DOHH2 (cell line): ENCODE measurements at regions not wholly inside any gene's neighbourhood (a gene's known extent, or its start where the extent isn't known, plus 50 kb on each side); places are given as distances from the start of the nearest gene placed in this dataset.
"Not testable (repeated sequence)": the region's sequence is repeated elsewhere in the genome, so short reads cannot be mapped to it uniquely, and the experiment has no call there.

Experiments used
- H3F3A ChIP-seq: fragments of 200-600 bp; sonication (generic), shearing (Covaris generic); 2 replicates; pipeline ENCODE4 v1.6.0; 2016; ENCODE audit warnings: antibody characterized with exemption, mild to moderate bottlenecking; ENCODE audit not compliant: control insufficient read depth, insufficient read depth
- H3K27ac ChIP-seq: fragments of 200-600 bp; sonication (generic); 2 replicates; pipeline ENCODE4 v1.5.1; 2014; ENCODE audit warnings: low read depth, mild to moderate bottlenecking, low read length, moderate library complexity
- H3K27me3 ChIP-seq: fragments of 200-600 bp; sonication (generic); 2 replicates; pipeline ENCODE4 v1.6.1; 2014; ENCODE audit warnings: mild to moderate bottlenecking, low read length, mixed read lengths; ENCODE audit not compliant: control insufficient read depth
- H3K36me3 ChIP-seq: fragments of 200-600 bp; sonication (generic); 2 replicates; pipeline ENCODE4 v1.6.1; 2014; ENCODE audit warnings: mild to moderate bottlenecking, low read length, moderate library complexity, mixed read lengths; ENCODE audit not compliant: control insufficient read depth
- H3K4me1 ChIP-seq: fragments of 200-600 bp; sonication (generic); 2 replicates; pipeline ENCODE4 v1.6.1; 2014; ENCODE audit warnings: mild to moderate bottlenecking, low read length, mixed read lengths; ENCODE audit not compliant: control insufficient read depth
- H3K4me2 ChIP-seq: fragments of 200-600 bp; sonication (generic); 2 replicates; pipeline ENCODE4 v1.6.0; 2014; ENCODE audit warnings: mild to moderate bottlenecking, low read length, moderate library complexity
- H3K4me3 ChIP-seq: fragments of 200-600 bp; sonication (generic); 2 replicates; pipeline ENCODE4 v1.5.1; 2014; ENCODE audit warnings: mild to moderate bottlenecking, low read length, mixed read lengths
- H3K79me2 ChIP-seq: fragments of 200-600 bp; sonication (generic); 2 replicates; pipeline ENCODE4 v1.6.1; 2014; ENCODE audit warnings: mild to moderate bottlenecking, low read length, mixed read lengths; ENCODE audit not compliant: control insufficient read depth
- H3K9me2 ChIP-seq: fragments of 200-600 bp; sonication (generic); replicated peaks from 2 replicates; pipeline ENCODE4 v1.6.1; 2014; ENCODE audit warnings: mild to moderate bottlenecking, low read length, mixed read lengths; ENCODE audit not compliant: control insufficient read depth
- H3K9me3 ChIP-seq: fragments of 200-600 bp; sonication (generic); 2 replicates; pipeline ENCODE4 v1.6.1; 2014; ENCODE audit warnings: antibody characterized with exemption, low read length, mixed read lengths; ENCODE audit not compliant: control insufficient read depth, insufficient read depth
- H4K20me1 ChIP-seq: fragments of 200-600 bp; sonication (generic); 2 replicates; pipeline ENCODE4 v1.6.0; 2014; ENCODE audit warnings: low read depth, mild to moderate bottlenecking, antibody characterized with exemption, low read length, moderate library complexity; ENCODE audit not compliant: control insufficient read depth, insufficient read depth
- EZH2phosphoT487 ChIP-seq: fragments of 200-600 bp; sonication (generic); IDR thresholded peaks from 2 replicates; pipeline ENCODE4 v1.6.1; 2017; ENCODE audit warnings: borderline replicate concordance, mild to moderate bottlenecking, antibody characterized with exemption, low read length, moderate library complexity, mixed read lengths
- TF ChIP-seq, protein P1 (sequence below): fragments of 200-600 bp; sonication (generic); IDR thresholded peaks from one replicate; pipeline ENCODE4 v1.5.1; 2014; ENCODE audit warnings: antibody characterized with exemption, mild to moderate bottlenecking, low read depth, low read length; ENCODE audit not compliant: poor library complexity, severe bottlenecking

DNA sequence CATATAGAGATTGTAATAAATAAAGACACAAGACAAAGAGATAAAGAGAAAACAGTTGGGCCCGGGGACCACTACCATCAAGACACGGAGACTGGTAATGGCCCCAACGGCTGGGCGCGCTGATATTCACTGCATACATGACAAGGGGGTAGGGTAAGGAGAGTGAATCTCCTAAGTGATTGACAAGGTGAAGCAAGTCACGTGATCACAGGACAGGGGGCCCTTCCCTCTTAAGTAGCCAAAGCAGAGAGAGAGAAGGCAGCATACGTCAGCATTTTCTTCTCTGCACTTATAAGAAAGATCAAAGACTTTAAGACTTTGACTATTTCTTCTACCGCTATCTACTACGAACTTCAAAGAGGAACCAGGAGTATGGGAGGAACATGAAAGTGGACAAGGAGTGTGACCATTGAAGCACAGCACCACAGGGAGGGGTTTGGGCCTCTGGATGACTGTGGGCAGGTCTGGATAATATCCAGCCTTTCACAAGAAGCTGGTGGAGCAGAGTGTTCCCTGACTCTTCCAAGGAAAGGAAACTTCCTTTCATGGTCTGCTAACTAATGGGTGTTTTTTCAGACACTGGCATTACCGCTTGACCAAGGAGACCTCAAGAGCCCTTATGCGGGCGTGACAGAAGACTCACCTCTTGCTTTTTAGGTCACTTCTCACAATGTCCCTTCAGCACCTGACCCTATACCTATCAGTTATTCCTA lies 75.6 kb downstream of the MRPL39 start:
- not testable (repeated sequence) for H3K27me3 ChIP-seq, H3K4me2 ChIP-seq, H3K9me3 ChIP-seq, H3K4me3 ChIP-seq, H3K9me2 ChIP-seq, H3F3A ChIP-seq, H3K36me3 ChIP-seq, H3K27ac ChIP-seq, H3K79me2 ChIP-seq, H3K4me1 ChIP-seq, H4K20me1 ChIP-seq

DNA sequence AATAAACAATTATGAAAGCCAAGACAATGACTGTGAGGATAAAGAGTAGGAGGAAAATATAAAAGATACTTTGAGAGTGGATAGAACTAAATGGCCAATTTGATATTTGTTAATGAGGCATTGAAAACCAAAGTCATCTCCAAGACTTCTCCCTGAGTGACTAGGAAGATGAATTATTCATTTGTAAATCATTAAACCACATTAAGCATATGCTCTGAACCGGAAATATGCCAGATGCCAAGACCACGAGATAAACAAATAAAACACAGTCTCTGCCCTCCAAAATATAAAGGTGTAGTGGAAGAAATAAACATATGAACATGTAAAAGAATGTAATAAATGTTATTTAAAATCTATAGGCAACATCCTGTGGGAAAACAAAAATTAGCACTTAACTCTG lies 78.8 kb downstream of the MRPL39 start:
- H4K20me1 ChIP-seq, result no peaks in the 10 kb centered on the region
- H3K4me3 ChIP-seq, result no peak overlapping the region
- TF ChIP-seq EZH2phosphoT487, result no peak
- TF ChIP-seq, protein P1, sequence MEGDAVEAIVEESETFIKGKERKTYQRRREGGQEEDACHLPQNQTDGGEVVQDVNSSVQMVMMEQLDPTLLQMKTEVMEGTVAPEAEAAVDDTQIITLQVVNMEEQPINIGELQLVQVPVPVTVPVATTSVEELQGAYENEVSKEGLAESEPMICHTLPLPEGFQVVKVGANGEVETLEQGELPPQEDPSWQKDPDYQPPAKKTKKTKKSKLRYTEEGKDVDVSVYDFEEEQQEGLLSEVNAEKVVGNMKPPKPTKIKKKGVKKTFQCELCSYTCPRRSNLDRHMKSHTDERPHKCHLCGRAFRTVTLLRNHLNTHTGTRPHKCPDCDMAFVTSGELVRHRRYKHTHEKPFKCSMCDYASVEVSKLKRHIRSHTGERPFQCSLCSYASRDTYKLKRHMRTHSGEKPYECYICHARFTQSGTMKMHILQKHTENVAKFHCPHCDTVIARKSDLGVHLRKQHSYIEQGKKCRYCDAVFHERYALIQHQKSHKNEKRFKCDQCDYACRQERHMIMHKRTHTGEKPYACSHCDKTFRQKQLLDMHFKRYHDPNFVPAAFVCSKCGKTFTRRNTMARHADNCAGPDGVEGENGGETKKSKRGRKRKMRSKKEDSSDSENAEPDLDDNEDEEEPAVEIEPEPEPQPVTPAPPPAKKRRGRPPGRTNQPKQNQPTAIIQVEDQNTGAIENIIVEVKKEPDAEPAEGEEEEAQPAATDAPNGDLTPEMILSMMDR, result no peak
- no peaks in the 10 kb centered on the region for H3F3A ChIP-seq
- no peaks in the 10 kb centered on the region for H3K4me1 ChIP-seq
- no peaks in the 10 kb centered on the region for H3K9me3 ChIP-seq
- no peaks in the 10 kb centered on the region for H3K79me2 ChIP-seq
- H3K9me2 ChIP-seq, result no peaks in the 10 kb centered on the region
- H3K4me2 ChIP-seq, result no peak overlapping the region
- no peaks in the 10 kb centered on the region for H3K36me3 ChIP-seq
- no peaks in the 10 kb centered on the region for H3K27me3 ChIP-seq
- H3K27ac ChIP-seq, result no peak overlapping the region

DNA sequence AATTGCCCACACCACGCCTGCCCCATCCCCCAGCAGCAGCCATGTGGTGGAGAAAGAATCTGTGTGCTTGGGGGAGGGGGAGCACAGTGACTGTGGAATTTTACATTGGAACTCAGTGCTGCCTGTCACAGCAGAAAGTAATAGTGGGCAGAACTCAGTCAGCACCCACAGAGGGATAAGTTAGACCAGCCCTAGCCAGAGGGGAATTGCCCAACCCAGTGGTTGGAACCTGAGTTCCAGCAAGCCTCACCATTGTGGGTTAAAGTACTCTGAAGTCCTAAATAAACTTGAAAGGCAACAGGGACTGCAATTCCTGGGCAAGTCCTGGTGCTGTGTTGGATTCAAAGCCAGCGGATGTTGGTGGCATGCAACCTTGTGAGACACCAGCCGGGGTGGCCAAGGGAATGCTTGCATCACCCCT lies 88.8 kb downstream of the MRPL39 start:
- H3K79me2 ChIP-seq, result no peaks in the 10 kb centered on the region
- H3K9me3 ChIP-seq, result no peaks in the 10 kb centered on the region
- H3K4me2 ChIP-seq, result no peak overlapping the region

More for the DNA sequence above, 88.8 kb downstream of the MRPL39 start:
- H3K4me1 ChIP-seq, result no peaks in the 10 kb centered on the region
- no peaks in the 10 kb centered on the region for H3K27me3 ChIP-seq
- no peak overlapping the region for H3K4me3 ChIP-seq
- H3K36me3 ChIP-seq, result no peaks in the 10 kb centered on the region
- no peaks in the 10 kb centered on the region for H3K9me2 ChIP-seq
- TF ChIP-seq EZH2phosphoT487, result no peak
- TF ChIP-seq, protein P1, result no peak
- H3K27ac ChIP-seq, result no peak overlapping the region
- H4K20me1 ChIP-seq, result no peaks in the 10 kb centered on the region
- no peaks in the 10 kb centered on the region for H3F3A ChIP-seq
